ENCODE measurements at regions not wholly inside any gene's neighbourhood (a gene's known extent, or its start where the extent isn't known, plus 50 kb on each side); places are given as distances from the start of the nearest gene placed in this dataset.

GRCh38 chr3:188940573-188940932 lies 231.2 kb upstream of the TPRG1 start:
- DNase-seq: no peak

DNA sequence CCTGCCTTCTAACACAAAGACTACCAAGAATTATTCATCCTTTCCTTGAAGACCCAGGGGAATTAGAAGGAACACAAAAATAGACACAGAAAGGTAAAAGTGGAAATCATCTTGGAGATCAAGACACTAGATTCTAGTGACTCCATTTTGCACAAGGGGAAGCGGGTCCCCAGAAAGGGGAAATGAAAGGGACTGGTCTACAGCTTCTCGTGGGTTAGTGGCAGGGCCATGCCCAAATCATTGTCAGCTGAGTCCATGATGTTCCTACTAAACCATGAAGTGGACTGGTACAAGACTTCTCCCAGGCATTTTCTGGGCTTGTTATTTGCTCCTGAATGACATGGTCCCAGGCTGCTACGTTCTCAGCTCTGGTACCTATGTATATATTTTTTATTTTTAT lies 230.7 kb upstream of the TPRG1 start:
- DNase-seq: no peak

DNA sequence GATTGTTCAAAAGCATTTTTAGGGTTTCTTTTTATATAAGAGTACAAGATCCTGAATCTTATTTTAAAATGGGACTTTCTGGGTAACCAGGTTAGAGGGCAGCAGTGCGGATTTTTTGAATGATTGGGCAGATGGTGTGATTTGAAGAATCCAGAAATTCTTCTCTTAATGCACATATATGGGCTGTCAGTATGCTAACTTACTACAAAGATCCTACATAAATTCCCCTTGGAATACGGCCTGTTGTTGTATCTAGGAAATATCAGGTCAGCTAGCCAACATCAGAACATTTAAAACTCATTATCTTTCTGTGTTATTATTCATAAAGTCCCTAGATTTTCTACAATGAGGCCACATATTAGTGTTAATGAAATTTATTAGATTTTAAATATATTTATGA lies 229.6 kb upstream of the TPRG1 start:
- DNase-seq: no peak

DNA sequence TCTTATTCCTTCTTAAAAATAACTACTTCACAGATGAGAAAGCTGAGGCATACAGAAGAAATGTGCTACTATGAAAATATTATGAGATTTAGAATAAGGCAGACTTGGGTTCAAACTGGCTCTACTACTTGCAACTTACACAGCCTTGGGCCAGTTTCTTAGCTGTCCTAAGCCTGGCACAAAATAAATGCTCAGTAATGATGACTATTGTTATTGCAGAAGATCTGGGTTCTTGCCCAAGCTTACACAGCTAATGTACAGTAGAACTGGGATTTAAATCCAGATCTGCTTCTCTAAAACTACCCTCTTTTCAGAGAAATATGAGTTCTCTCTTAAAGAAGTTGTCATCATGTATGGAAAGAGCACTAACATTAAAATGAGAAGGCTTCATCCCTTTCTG lies 228.2 kb upstream of the TPRG1 start:
- DNase-seq: no peak

GRCh38 chr3:188944108-188944507 lies 227.7 kb upstream of the TPRG1 start:
- no peak for DNase-seq

GRCh38 chr3:188946351-188947240 lies 225.2 kb upstream of the TPRG1 start:
- DNase-seq: no peak

GRCh38 chr3:188947401-188948280 lies 224.1 kb upstream of the TPRG1 start:
- DNase-seq: peak; percentile 75 to 98

DNA sequence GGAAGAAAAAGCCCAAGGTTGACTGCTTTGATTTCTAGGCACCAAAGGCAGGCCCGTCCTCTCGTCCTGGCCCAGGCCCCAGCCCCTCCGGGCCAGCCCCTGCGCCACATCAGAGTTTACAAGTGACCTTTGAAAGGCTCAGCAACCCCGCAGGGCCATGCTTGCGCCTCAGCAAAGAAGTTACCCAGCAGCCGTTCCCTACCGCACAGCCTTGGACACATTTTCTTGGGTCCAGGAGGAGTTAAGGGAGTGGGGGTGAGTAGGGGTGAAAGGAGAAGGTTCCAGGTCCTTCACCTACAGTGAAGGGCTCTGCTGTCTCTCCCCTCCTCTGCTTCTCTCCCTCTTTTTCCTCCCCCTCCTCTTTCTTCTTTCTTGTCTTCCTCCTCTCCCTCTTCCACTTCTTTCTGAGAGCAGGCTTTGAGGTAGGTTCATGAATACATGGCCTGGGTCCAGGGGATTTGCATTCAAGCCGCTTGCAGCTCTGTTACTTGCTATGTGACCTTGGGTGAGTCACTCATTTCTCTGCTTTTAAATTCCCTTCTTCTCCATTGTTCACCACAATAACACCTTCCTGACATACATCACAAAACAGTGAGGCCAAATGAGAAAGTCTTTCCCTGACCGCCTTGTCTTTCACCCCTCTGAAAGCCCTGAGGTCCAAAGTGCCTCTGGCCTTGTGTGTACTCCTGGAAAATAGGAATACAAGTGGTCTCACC lies 223.3 kb upstream of the TPRG1 start:
- DNase-seq: no peak

- no peak for DNase-seq
These were observed 222.8 kb upstream of the TPRG1 start for GRCh38 chr3:188948997-188949389.

DNA sequence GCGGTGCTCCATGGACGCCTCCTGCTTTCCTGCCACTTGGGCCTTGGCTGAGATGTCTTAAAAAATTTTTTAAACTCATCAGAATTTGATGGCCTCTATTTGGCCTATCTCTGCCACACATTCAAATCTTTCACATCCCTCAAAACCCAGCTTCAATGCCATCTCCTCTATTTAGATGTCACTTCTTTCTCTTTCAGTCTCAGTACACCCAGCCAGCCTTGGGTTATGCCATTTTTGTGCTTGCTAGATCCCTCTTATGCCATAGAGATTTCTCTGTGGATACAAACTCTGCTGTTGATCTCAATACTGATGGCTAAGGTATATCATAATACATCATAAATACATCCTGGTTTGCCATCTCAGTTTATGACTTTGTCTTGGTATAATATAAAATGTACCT lies 222.3 kb upstream of the TPRG1 start:
- DNase-seq: no peak

GRCh38 chr3:188949996-188950395 lies 221.8 kb upstream of the TPRG1 start:
- no peak for DNase-seq

DNA sequence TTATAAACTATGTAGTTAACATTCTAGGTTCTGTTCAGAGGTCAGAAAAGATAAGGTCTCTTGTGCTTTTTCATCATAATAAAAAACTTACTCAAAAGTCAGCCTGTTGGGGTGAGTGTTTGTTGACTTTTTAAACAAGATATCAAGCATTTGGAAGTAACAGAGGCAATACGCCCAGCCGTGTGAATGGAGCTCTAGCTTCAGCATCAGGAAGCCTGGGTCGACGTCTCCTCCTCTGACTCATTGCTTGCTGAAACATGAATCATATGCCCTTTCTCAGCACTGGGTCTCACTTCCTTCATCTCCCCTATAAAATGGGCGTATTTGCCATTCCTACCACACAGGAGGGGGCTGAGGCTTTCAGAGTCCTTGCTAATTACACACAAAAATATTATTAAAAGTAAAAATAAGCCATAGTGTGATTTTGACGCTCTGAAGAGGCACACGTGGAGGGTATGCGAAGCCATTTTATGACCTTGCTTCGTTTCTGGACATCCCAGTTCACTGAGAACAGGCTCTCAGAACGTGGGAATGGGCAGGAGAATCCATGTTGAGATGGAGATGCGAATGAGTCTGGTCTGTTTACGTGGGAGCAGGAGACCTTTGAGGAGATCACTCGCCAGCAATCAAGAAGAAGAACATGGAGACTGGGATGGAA lies 220.8 kb upstream of the TPRG1 start:
- DNase-seq: no peak

GRCh38 chr3:188951734-188952133 lies 220.0 kb upstream of the TPRG1 start:
- DNase-seq: no peak

DNA sequence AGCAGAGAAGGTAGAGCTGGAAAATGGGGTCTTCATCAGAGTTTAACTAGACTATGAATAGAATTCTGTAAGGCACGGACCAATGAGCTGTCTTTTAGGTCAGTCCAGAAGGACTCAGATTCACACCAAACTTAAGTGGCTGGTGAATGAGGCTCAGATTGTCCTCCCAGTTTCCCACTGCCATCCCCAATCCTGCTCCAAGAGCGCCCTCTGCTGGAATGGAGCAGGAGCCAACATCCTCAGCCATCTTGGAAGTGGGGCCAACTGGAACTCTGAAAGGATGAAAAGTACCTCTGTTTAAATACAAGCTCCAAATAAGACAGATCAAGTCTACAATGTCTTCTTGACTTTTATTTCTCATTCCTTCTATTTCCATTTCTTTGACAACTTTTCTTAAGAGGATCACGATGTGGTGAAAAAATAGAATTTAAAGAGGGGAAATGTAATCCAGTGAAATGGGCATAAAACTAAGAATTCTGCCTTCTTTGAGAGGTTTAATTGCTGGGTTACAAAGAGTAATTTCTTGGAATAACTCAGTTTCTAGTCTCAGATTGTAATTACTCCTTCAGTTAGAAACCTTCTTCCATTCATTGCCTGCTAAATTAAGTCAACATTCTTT lies 217.1 kb upstream of the TPRG1 start:
- DNase-seq: peak; percentile 60 to 75

DNA sequence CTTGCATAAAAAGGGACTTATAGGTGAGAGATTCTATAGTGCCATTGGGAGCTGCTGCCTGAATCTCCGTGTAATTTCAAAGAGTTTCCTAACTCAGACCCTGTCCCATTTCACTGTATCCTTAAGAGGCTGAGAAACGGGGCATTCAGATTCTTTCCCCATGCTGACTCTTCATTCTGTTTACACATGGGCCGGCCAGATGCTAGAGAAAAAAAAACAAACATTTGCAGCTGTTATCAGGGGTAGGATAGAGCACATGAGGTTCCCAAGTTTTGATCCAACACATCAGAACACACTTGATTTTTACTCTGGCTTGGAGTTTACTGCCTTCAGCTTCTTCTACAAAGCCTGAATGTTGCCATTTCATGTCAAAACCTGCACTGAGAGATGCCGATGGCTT lies 215.9 kb upstream of the TPRG1 start:
- no peak for DNase-seq

- DNase-seq: peak in 1 of 2 experiments; percentile 26
These were observed 214.8 kb upstream of the TPRG1 start for GRCh38 chr3:188956839-188957489.

GRCh38 chr3:188959013-188959412 lies 212.8 kb upstream of the TPRG1 start:
- no peak for DNase-seq

DNA sequence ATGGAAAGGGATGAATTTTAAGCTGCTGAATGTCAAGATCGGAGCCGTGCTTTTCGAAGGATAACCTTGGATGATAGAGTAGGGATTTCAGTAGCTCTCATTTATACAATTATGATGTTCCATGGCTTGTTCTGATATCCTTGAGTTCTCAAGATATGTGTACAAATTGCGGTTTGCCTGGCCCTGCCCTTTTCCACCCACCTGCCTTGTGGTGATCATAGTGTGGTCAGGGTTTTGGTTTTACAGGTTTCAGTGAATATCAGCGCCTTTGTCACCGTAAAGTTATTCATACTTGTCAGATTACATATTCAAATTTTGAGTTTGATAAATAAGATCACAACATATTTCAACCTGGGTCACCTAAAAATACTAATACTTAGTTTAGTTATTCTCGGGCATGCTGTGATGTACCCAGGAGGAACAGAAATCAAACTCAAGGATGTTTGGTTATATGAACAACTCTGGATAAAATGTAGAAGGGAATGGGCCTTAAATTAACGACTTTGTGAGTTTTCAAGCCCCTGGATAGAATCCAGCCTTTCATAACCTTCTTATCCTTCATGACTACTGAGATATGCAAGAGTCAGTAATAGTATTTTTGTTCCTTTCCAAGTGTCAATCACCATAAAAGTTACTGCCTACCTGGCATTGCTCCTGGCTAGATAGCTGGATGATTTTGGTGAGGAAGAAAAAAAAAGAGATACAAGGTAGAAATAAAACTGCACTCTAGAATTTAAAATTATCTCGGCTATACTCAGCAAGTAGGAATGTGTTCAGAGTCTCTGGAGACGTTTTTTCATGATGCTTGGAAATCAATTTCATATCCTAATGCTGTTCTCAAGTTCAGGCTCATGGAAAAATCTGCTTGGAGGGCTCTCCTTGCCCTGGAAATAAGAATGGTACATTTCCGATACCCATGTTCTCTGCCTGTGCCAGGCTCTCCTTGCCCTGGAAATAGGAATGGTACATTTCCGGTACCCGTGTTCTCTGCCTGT lies 209.2 kb upstream of the TPRG1 start:
- no peak for DNase-seq

DNA sequence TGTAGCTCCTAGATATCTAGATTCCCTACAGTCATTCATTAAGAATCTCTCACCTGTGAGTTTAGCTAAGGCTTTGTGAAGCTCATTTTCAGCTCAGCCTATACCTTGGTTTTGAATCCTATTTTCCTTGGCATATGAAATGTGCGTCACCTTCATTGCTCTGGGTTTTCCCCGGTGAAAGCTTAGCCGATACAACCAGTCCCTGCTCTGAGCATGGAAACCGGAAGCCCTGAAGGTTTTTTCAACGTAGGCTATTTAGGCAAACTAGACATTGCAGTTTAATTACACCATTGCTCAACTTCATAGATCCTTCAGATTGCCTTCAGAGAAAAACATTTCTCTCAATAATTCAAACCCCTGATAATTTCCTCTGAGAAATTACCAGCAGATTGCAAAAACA lies 206.8 kb upstream of the TPRG1 start:
- no peak for DNase-seq

DNA sequence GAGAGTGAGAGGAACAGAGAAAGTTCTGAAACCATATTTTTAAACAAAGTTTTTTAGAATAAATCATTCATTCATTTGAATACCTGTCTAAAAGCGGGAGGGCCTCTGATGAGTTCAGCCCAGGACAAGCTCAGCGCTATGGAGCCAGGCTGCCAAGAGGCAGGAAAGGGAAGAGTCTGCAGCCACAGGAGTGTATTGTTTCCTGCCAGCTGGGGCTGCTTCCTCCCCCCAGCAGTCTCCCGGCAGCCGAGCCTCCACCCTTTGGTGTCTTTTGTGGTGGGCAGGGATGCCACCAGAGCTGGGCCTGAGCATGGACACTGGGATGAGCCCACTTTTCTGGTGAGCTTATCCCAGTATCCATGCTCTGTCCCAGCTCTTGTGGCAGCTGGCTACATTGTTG lies 199.5 kb upstream of the TPRG1 start:
- DNase-seq: no peak

All from cerebellar nuclear complex (tissue), 1 donor.